ENCODE measurements at regions not wholly inside any gene's neighbourhood (a gene's known extent, or its start where the extent isn't known, plus 50 kb on each side); places are given as distances from the start of the nearest gene placed in this dataset.

- no peak for TF ChIP-seq CTCF (IDR thresholded peaks at IDR 0.05; ENCODE audit: low read depth, low read length)
- no peak for TF ChIP-seq POLR2A (IDR thresholded peaks at IDR 0.05; ENCODE audit: extremely low read depth, insufficient read length)
Measured at GRCh38 chr9:81371824-81372223, 317.5 kb downstream of the TLE1 start.
